H9 (cell line): ENCODE measurements at regions not wholly inside any gene's neighbourhood (a gene's known extent, or its start where the extent isn't known, plus 50 kb on each side); places are given as distances from the start of the nearest gene placed in this dataset.

Source experiments
- DNase-seq: peaks from one replicate; pipeline ENCODE4 v3.0.0-alpha.2; 2017
- H2AFZ ChIP-seq: one replicate; pipeline ENCODE4 v1.6.1; 2013; ENCODE audit warnings: mild to moderate bottlenecking, low read length, control low read depth, moderate library complexity
- H2AK5ac ChIP-seq: 2 replicates; pipeline ENCODE4 v1.6.1; 2013; ENCODE audit warnings: low read length, control low read depth, mixed read lengths; ENCODE audit not compliant: insufficient read length
- H2BK120ac ChIP-seq: one replicate; pipeline ENCODE4 v1.6.1; 2013; ENCODE audit warnings: low read depth, mild to moderate bottlenecking, low read length, control low read depth, inconsistent platforms; ENCODE audit not compliant: poor library complexity, severe bottlenecking
- H2BK12ac ChIP-seq: 2 replicates; pipeline ENCODE4 v1.6.1; 2013; ENCODE audit warnings: low read length, control low read depth, mixed read lengths, low read depth; ENCODE audit not compliant: insufficient read length
- H2BK15ac ChIP-seq: 2 replicates; pipeline ENCODE4 v1.6.1; 2013; ENCODE audit warnings: low read depth, low read length, control low read depth
- H2BK20ac ChIP-seq: one replicate; pipeline ENCODE4 v1.6.1; 2013; ENCODE audit warnings: low read depth, mild to moderate bottlenecking, low read length, control low read depth, inconsistent platforms; ENCODE audit not compliant: poor library complexity, severe bottlenecking
- H2BK5ac ChIP-seq: 2 replicates; pipeline ENCODE4 v1.6.1; 2013; ENCODE audit warnings: low read length, control low read depth, mixed read lengths; ENCODE audit not compliant: insufficient read length
- H3K14ac ChIP-seq: 2 replicates; pipeline ENCODE4 v1.6.1; 2013; ENCODE audit warnings: low read length, control low read depth; ENCODE audit not compliant: insufficient read depth
- H3K18ac ChIP-seq: 2 replicates; pipeline ENCODE4 v1.6.1; 2013; ENCODE audit warnings: low read depth, mild to moderate bottlenecking, mixed read lengths, low read length, control low read depth; ENCODE audit not compliant: insufficient read length
- H3K23ac ChIP-seq: 2 replicates; pipeline ENCODE4 v1.6.1; 2013; ENCODE audit warnings: low read length, control low read depth, mixed read lengths, low read depth; ENCODE audit not compliant: insufficient read length
- H3K23me2 ChIP-seq: 2 replicates; pipeline ENCODE4 v1.6.1; 2013; ENCODE audit warnings: low read depth, mild to moderate bottlenecking, mixed read lengths, low read length, control low read depth; ENCODE audit not compliant: insufficient read length, poor library complexity, severe bottlenecking
- H3K27ac ChIP-seq: 2 replicates; pipeline ENCODE4 v1.5.1; 2013; ENCODE audit warnings: low read length, control low read depth, mixed read lengths, low read depth; ENCODE audit not compliant: insufficient read length
- H3K27me3 ChIP-seq: 2 replicates; pipeline ENCODE4 v1.6.1; 2013; ENCODE audit warnings: low read length, control low read depth, inconsistent platforms; ENCODE audit not compliant: insufficient read depth
- H3K4ac ChIP-seq: 2 replicates; pipeline ENCODE4 v1.6.1; 2013; ENCODE audit warnings: low read depth, mild to moderate bottlenecking, control low read depth, inconsistent platforms, low read length, moderate library complexity
- H3K4me1 ChIP-seq: 2 replicates; pipeline ENCODE4 v1.6.1; 2013; ENCODE audit warnings: low read length, control low read depth, inconsistent platforms; ENCODE audit not compliant: insufficient read depth
- H3K4me2 ChIP-seq: 2 replicates; pipeline ENCODE4 v1.6.1; 2013; ENCODE audit warnings: low read length, control low read depth, mixed read lengths; ENCODE audit not compliant: insufficient read length, insufficient read depth
- H3K56ac ChIP-seq: 2 replicates; pipeline ENCODE4 v1.6.1; 2013; ENCODE audit warnings: low read depth, mild to moderate bottlenecking, mixed read lengths, low read length, control low read depth; ENCODE audit not compliant: insufficient read length
- H3K79me1 ChIP-seq: 2 replicates; pipeline ENCODE4 v1.6.1; 2013; ENCODE audit warnings: low read depth, mild to moderate bottlenecking, moderate library complexity, low read length, control low read depth, inconsistent platforms; ENCODE audit not compliant: insufficient read depth, poor library complexity, severe bottlenecking
- H3K79me2 ChIP-seq: 2 replicates; pipeline ENCODE4 v1.6.1; 2013; ENCODE audit warnings: low read length, control low read depth, inconsistent platforms; ENCODE audit not compliant: insufficient read depth
- H3K9ac ChIP-seq: 2 replicates; pipeline ENCODE4 v1.6.1; 2013; ENCODE audit warnings: low read length, control low read depth, mixed read lengths; ENCODE audit not compliant: insufficient read length; ENCODE audit errors: extremely low read depth
- H3K9me3 ChIP-seq: one replicate; pipeline ENCODE4 v1.6.1; 2013; ENCODE audit warnings: low read depth, low read length, inconsistent platforms; ENCODE audit not compliant: control insufficient read depth
- H3T11ph ChIP-seq: one replicate; pipeline ENCODE4 v1.6.1; 2013; ENCODE audit warnings: mild to moderate bottlenecking, low read length, control low read depth, inconsistent platforms
- H4K20me1 ChIP-seq: one replicate; pipeline ENCODE4 v1.6.1; 2013; ENCODE audit not compliant: control insufficient read depth, insufficient read length, insufficient read depth
- H4K5ac ChIP-seq: 2 replicates; pipeline ENCODE4 v1.6.1; 2013; ENCODE audit warnings: low read depth, mild to moderate bottlenecking, mixed read lengths, low read length, control low read depth; ENCODE audit not compliant: insufficient read length
- H4K8ac ChIP-seq: replicated peaks from 2 replicates; pipeline ENCODE4 v1.6.1; 2013; ENCODE audit warnings: low read length, control low read depth, mixed read lengths, low read depth; ENCODE audit not compliant: insufficient read length
- H4K91ac ChIP-seq: 2 replicates; pipeline ENCODE4 v1.6.1; 2013; ENCODE audit warnings: low read depth, mild to moderate bottlenecking, moderate library complexity, mixed read lengths, low read length, control low read depth; ENCODE audit not compliant: insufficient read length
- H3K27ac Mint-ChIP-seq, 3 experiments: 2 replicates in 2 of 3; 3 replicates in 1 of 3; pipeline ENCODE4 v1.8.0; 2020 to 2021; ENCODE audit warnings: mixed read lengths in 3 of 3, mild to moderate bottlenecking in 1 of 3, moderate library complexity in 1 of 3
- H3K27me3 Mint-ChIP-seq: 2 replicates; pipeline ENCODE4 v1.8.0; 2021; ENCODE audit warnings: low read depth, mild to moderate bottlenecking, moderate library complexity, mixed read lengths
- H3K36me3 Mint-ChIP-seq, 3 experiments: 2 replicates in 2 of 3; 3 replicates in 1 of 3; pipeline ENCODE4 v1.8.0; 2020 to 2021; ENCODE audit warnings: low read depth in 3 of 3, mixed read lengths in 3 of 3; ENCODE audit not compliant: insufficient read depth in 1 of 3
- H3K4me1 Mint-ChIP-seq, 2 experiments: 2 replicates each; pipeline ENCODE4 v1.8.0; 2020; ENCODE audit warnings: mixed read lengths in 2 of 2
- H3K4me3 Mint-ChIP-seq, 2 experiments: 2 replicates in 1 of 2; 3 replicates in 1 of 2; pipeline ENCODE4 v1.8.0; 2020 to 2021; ENCODE audit warnings: mild to moderate bottlenecking in 2 of 2, mixed read lengths in 2 of 2, moderate library complexity in 1 of 2
- H3K9me3 Mint-ChIP-seq, 2 experiments: 2 replicates in 1 of 2; 3 replicates in 1 of 2; pipeline ENCODE4 v1.8.0; 2020; ENCODE audit warnings: mild to moderate bottlenecking in 2 of 2, mixed read lengths in 2 of 2, moderate library complexity in 1 of 2
- WGBS: extraction: QIAGEN DNeasy Blood & Tissue Kit; methylation state at CpG from one replicate; pipeline ENCODE4 v1.1.7; 2013; ENCODE audit warnings: missing lambda C conversion rate, low lambda C conversion rate, mixed read lengths; ENCODE audit not compliant: insufficient read length; ENCODE audit errors: extremely low coverage; 5-methylcytosine and 5-hydroxymethylcytosine counted together
- TF ChIP-seq, protein P1 (sequence below): fragments of 200-600 bp; sonication (generic); conservative IDR thresholded peaks from 3 replicates; pipeline ENCODE4 v1.8.0; 2021; ENCODE audit warnings: antibody characterized with exemption, mild to moderate bottlenecking

DNA sequence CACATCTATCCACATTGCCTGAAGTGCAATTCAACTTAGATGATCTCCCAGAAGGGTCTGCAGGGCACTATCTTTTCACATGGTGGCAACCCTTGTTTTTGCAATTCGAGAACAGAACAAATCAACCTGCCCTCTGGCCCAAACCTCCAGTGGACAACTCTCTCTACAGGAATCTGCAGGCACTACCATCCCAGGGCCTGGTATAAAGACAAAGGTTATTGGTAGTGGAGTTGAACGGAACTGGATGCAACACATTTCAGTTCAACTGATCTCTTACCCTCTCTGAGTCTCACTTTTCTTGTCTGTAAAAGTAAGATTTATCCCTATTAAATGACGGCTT lies 153.2 kb upstream of the EGFLAM start:
- no peak overlapping the region for H4K91ac ChIP-seq
- no peaks in the 10 kb centered on the region for H3K9me3 ChIP-seq
- H3K4me1 Mint-ChIP-seq, result peaks cover 38 to 45% of the 10 kb centered on the region in 2 experiments
- H3K56ac ChIP-seq, result no peak overlapping the region
- no peak overlapping the region for H3T11ph ChIP-seq
- no peak overlapping the region for H2BK20ac ChIP-seq
- H3K27ac ChIP-seq, result no peak overlapping the region
- no peaks in the 10 kb centered on the region for H3K79me2 ChIP-seq
- H3K9ac ChIP-seq, result no peak overlapping the region
- whole genome bisulfite sequencing, result no CpG with 5 or more reads among the region's 3 CpGs
- no peak overlapping the region for H2BK15ac ChIP-seq
- peak overlapping the region in 1 of 2 experiments; percentile 65; a peak in 2 of 5 replicates for H3K4me3 Mint-ChIP-seq
- no peak overlapping the region for H3K4ac ChIP-seq
- H3K27ac Mint-ChIP-seq, result peak overlapping the region in 1 of 3 experiments; percentile 100; a peak in 2 of 7 replicates
- no peak overlapping the region for H4K5ac ChIP-seq
- no peaks in the 10 kb centered on the region for H3K23me2 ChIP-seq
- H3K27me3 Mint-ChIP-seq, result peaks cover 41% of the 10 kb centered on the region
- H2AK5ac ChIP-seq, result no peak overlapping the region
- no peak overlapping the region for H2AFZ ChIP-seq
- H4K20me1 ChIP-seq, result no peaks in the 10 kb centered on the region
- no peak overlapping the region for H3K14ac ChIP-seq
- peak; percentile 41 for DNase-seq
- no peak overlapping the region for H4K8ac ChIP-seq
- peaks cover 14% of the 10 kb centered on the region for H3K4me1 ChIP-seq
- no peak overlapping the region for H3K18ac ChIP-seq
- no peaks in the 10 kb centered on the region; a peak in 1 of 5 replicates for H3K9me3 Mint-ChIP-seq
- no peak overlapping the region for H2BK5ac ChIP-seq
- H3K23ac ChIP-seq, result no peak overlapping the region
- H3K36me3 Mint-ChIP-seq, result peaks cover 0 to 5% (median 0%) of the 10 kb centered on the region in 3 experiments; a peak in 1 of 7 replicates
- peak overlapping the region; percentile 46 for H3K4me2 ChIP-seq
- H2BK120ac ChIP-seq, result no peak overlapping the region
- H2BK12ac ChIP-seq, result no peak overlapping the region
- H3K79me1 ChIP-seq, result no peaks in the 10 kb centered on the region
- TF ChIP-seq, protein P1, sequence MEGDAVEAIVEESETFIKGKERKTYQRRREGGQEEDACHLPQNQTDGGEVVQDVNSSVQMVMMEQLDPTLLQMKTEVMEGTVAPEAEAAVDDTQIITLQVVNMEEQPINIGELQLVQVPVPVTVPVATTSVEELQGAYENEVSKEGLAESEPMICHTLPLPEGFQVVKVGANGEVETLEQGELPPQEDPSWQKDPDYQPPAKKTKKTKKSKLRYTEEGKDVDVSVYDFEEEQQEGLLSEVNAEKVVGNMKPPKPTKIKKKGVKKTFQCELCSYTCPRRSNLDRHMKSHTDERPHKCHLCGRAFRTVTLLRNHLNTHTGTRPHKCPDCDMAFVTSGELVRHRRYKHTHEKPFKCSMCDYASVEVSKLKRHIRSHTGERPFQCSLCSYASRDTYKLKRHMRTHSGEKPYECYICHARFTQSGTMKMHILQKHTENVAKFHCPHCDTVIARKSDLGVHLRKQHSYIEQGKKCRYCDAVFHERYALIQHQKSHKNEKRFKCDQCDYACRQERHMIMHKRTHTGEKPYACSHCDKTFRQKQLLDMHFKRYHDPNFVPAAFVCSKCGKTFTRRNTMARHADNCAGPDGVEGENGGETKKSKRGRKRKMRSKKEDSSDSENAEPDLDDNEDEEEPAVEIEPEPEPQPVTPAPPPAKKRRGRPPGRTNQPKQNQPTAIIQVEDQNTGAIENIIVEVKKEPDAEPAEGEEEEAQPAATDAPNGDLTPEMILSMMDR, result no peak
- 0 out of 2 replicates have a peak, but pooled peaks cover 3% of the 10 kb centered on the region for H3K27me3 ChIP-seq
